ENCODE measurements at regions not wholly inside any gene's neighbourhood (a gene's known extent, or its start where the extent isn't known, plus 50 kb on each side); places are given as distances from the start of the nearest gene placed in this dataset.
"Not testable (repeated sequence)": the region's sequence is repeated elsewhere in the genome, so short reads cannot be mapped to it uniquely, and the experiment has no call there.

GRCh38 chr1:120289601-120290074, 113.3 kb upstream of the SEC22B start:
- TF ChIP-seq CTCF, EP300 (IDR thresholded peaks at IDR 0.05): not testable (repeated sequence)

Data from stomach (tissue), 4 donors.